HG02623 (cell line): ENCODE measurements at regions not wholly inside any gene's neighbourhood (a gene's known extent, or its start where the extent isn't known, plus 50 kb on each side); places are given as distances from the start of the nearest gene placed in this dataset.
"Not testable (repeated sequence)": the region's sequence is repeated elsewhere in the genome, so short reads cannot be mapped to it uniquely, and the experiment has no call there.

Experiments
- ATAC-seq: cut with Tn5 transposase; IDR thresholded peaks from one replicate; pipeline ENCODE4 v1.9.1; 2021; ENCODE audit warnings: moderate library complexity; ENCODE audit not compliant: unreplicated experiment

DNA sequence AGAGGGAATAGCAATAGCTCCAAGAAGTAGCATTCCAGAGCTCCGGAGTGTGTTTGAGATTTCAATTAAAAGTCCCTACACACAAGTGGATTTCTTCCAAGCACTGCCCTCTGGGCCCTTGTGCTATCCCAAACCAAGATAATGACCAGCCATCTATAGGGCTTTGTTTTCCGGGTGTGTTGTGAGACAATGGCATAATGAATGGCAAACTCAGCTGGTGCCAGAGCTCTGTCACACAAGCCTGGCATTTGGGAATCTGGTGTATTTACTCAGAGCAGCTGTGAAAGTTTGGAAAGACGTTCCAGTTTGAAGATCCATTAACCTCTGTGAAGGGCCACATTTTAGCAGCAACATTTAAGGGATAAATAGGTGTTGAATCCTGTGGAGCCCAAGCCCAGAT lies 61.2 kb upstream of the TMTC2 start:
- no peak for ATAC-seq

GRCh38 chr12:82627799-82628198 lies 58.9 kb upstream of the TMTC2 start:
- ATAC-seq, result no peak

GRCh38 chr12:82634495-82635258 lies 52.0 kb upstream of the TMTC2 start:
- not testable (repeated sequence) for ATAC-seq

DNA sequence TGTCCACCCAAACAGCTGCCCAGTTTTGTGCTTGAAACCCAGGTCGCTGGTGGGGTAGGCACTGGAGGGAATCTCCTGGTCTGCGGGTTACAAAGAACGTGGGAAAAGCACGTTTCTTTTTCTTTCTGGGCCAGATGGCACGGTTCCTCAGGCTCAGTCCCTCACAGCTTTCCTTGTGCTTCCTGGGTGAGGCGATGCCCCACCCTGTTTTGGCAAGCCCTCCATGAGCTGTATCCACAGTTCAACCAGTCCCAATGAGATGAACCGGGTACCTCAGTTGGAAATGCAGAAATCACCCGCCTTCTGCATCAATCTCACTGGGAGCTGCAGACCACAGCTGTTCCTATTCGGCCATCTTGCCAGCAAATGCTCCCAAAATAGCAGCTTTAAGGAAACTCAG lies 51.4 kb upstream of the TMTC2 start:
- no peak for ATAC-seq
